ENCODE measurements at regions not wholly inside any gene's neighbourhood (a gene's known extent, or its start where the extent isn't known, plus 50 kb on each side); places are given as distances from the start of the nearest gene placed in this dataset.
"Not testable (repeated sequence)": the region's sequence is repeated elsewhere in the genome, so short reads cannot be mapped to it uniquely, and the experiment has no call there.

- no peak for DNase-seq
Measured at GRCh38 chr3:18593231-18593630, 168.1 kb upstream of the SATB1 start.

GRCh38 chr3:18591120-18591519 is 166.0 kb upstream of the SATB1 start:
- DNase-seq = no peak

GRCh38 chr3:18586076-18586475 is 160.9 kb upstream of the SATB1 start:
- peak; percentile 1 for DNase-seq

GRCh38 chr3:18585004-18585968 is 160.1 kb upstream of the SATB1 start:
- DNase-seq = no peak

GRCh38 chr3:18580268-18580667 is 155.1 kb upstream of the SATB1 start:
- no peak for DNase-seq

GRCh38 chr3:18579661-18580060 is 154.5 kb upstream of the SATB1 start:
- DNase-seq = no peak

GRCh38 chr3:18575573-18575972 is 150.4 kb upstream of the SATB1 start:
- DNase-seq = peak; percentile 52

- DNase-seq = peak; percentile 12
Measured at GRCh38 chr3:18572809-18573208, 147.7 kb upstream of the SATB1 start.

- DNase-seq = no peak
Measured at GRCh38 chr3:18567293-18567692, 142.2 kb upstream of the SATB1 start.

GRCh38 chr3:18562364-18563154 is 137.4 kb upstream of the SATB1 start:
- DNase-seq = no peak

GRCh38 chr3:18559331-18559842 is 134.2 kb upstream of the SATB1 start:
- peak; percentile 23 for DNase-seq

- no peak for DNase-seq
Measured at GRCh38 chr3:18558507-18558906, 133.4 kb upstream of the SATB1 start.

GRCh38 chr3:18557216-18557615 is 132.1 kb upstream of the SATB1 start:
- no peak for DNase-seq

GRCh38 chr3:18556503-18557135 is 131.5 kb upstream of the SATB1 start:
- DNase-seq = no peak

- DNase-seq = no peak
Measured at GRCh38 chr3:18556001-18556408, 130.9 kb upstream of the SATB1 start.

- DNase-seq = not testable (repeated sequence)
Measured at GRCh38 chr3:18552579-18553105, 127.5 kb upstream of the SATB1 start.

GRCh38 chr3:18546632-18547031 is 121.5 kb upstream of the SATB1 start:
- DNase-seq = no peak

- no peak for DNase-seq
Measured at GRCh38 chr3:18544146-18544545, 119.0 kb upstream of the SATB1 start.

GRCh38 chr3:18538463-18539230 is 113.5 kb upstream of the SATB1 start:
- no peak for DNase-seq

- DNase-seq = no peak
Measured at GRCh38 chr3:18533039-18533438, 107.9 kb upstream of the SATB1 start.

GRCh38 chr3:18531662-18532061 is 106.5 kb upstream of the SATB1 start:
- DNase-seq = no peak

- DNase-seq = no peak
Measured at GRCh38 chr3:18529631-18530030, 104.5 kb upstream of the SATB1 start.

Measured in fibroblast of skin of right biceps (primary cell).